H1 (cell line): ENCODE measurements at regions not wholly inside any gene's neighbourhood (a gene's known extent, or its start where the extent isn't known, plus 50 kb on each side); places are given as distances from the start of the nearest gene placed in this dataset.

Experiments used
- CHD1 ChIP-seq: IDR thresholded peaks from 2 replicates; pipeline ENCODE4 v1.6.1; 2012; ENCODE audit warnings: low read depth, low read length, improper control_type of control experiment
- JUND ChIP-seq: IDR thresholded peaks from 2 replicates; pipeline ENCODE4 v1.6.1; 2011; ENCODE audit warnings: mild to moderate bottlenecking, improper control_type of control experiment, low read length
- SIN3A ChIP-seq, 2 experiments: IDR thresholded peaks in 1 of 2; conservative IDR thresholded peaks in 1 of 2; 2 replicates each; pipeline ENCODE4 v1.6.1; 2011 to 2012; ENCODE audit warnings: low read length in 2 of 2, improper control_type of control experiment in 1 of 2, low read depth in 1 of 2, mild to moderate bottlenecking in 1 of 2
- TAF1 ChIP-seq: IDR thresholded peaks from 2 replicates; pipeline ENCODE4 v1.6.1; 2011; ENCODE audit warnings: mild to moderate bottlenecking, low read depth, low read length
- TBP ChIP-seq: IDR thresholded peaks from 2 replicates; pipeline ENCODE4 v1.6.1; 2011; ENCODE audit warnings: low read depth, low read length, improper control_type of control experiment

DNA sequence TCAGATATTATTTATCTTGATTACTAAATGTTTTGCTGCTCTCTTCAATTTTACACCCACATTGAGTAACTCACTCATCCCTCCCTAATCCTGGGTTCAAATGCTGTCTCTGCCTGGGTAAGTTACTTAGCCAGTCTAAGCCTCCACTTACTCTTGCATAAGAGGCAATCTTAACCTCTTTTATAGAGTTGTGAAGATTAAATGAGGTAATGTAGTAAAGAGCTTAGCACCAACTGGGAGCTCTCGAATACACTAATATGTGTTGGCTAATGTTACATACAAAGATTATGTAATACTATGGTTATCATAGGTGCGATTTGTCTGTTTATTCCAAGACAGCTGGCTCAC is 134.4 kb upstream of the STMND1 start (continued):
- TF ChIP-seq JUND (no peak), SIN3A (conservative IDR thresholded peaks at IDR 0.05 in 1 of 2, IDR thresholded peaks at IDR 0.05 in 1 of 2; ENCODE audit: low read depth in 1 of 2, low read length in 2 of 2) (no peak), CHD1 (no peak), TAF1 (no peak), TBP (no peak)
